ENCODE measurements at regions not wholly inside any gene's neighbourhood (a gene's known extent, or its start where the extent isn't known, plus 50 kb on each side); places are given as distances from the start of the nearest gene placed in this dataset.

DNA sequence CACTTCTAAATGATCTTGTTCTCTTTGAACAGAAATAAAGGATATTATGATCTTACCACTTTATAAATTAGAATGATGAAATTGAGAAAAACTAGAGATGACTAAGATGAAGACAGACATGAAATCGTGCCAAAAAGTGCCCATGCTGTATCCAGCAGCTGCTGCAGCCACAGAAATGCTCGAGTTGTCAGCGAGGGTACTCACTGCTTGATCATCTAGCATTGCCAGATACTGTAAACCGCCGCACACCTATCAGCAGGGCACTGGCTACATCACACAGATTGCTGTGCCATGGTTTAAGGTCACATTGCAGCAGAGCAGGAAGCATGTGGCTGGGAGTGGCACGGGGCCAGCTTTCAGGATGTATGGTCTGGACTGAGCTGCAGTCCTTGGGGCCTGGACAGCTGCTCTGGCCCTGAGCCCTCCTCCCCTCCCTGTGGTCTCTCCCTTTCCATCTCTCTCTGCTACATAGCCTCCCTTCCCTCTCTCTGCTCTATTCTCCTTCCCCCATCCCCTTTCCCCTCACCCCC, 51.0 kb upstream of the SEPTIN5 start:
- ChIA-PET CTCF (no interaction called here), POLR2A (no interaction called here)
- no peak for DNase-seq (ENCODE audit: extremely low spot score)
- no peak for TF ChIP-seq FOXK2 (IDR thresholded peaks at IDR 0.05)
- no peak for TF ChIP-seq FOXM1 (IDR thresholded peaks at IDR 0.05; ENCODE audit: borderline replicate concordance)
- TF ChIP-seq CTBP1 (IDR thresholded peaks at IDR 0.05; ENCODE audit: borderline replicate concordance), result no peak
- TF ChIP-seq, protein P1, sequence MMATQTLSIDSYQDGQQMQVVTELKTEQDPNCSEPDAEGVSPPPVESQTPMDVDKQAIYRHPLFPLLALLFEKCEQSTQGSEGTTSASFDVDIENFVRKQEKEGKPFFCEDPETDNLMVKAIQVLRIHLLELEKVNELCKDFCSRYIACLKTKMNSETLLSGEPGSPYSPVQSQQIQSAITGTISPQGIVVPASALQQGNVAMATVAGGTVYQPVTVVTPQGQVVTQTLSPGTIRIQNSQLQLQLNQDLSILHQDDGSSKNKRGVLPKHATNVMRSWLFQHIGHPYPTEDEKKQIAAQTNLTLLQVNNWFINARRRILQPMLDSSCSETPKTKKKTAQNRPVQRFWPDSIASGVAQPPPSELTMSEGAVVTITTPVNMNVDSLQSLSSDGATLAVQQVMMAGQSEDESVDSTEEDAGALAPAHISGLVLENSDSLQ (IDR thresholded peaks at IDR 0.05), result no peak
- TF ChIP-seq FOXA1 (IDR thresholded peaks at IDR 0.05), result no peak
- TF ChIP-seq TARDBP (IDR thresholded peaks at IDR 0.05), result no peak
- TF ChIP-seq ZNF384 (IDR thresholded peaks at IDR 0.05), result no peak
- TF ChIP-seq ELF4 (IDR thresholded peaks at IDR 0.05), result no peak
- no peak for TF ChIP-seq LEF1 (IDR thresholded peaks at IDR 0.05; ENCODE audit: borderline replicate concordance)
- no peak for TF ChIP-seq L3MBTL2 (conservative IDR thresholded peaks at IDR 0.05)
- no peak for TF ChIP-seq ARNT (IDR thresholded peaks at IDR 0.05)
- TF ChIP-seq BHLHE40 (IDR thresholded peaks at IDR 0.05; ENCODE audit: borderline replicate concordance), result no peak
- no peak for TF ChIP-seq NFRKB (IDR thresholded peaks at IDR 0.05)

DNA sequence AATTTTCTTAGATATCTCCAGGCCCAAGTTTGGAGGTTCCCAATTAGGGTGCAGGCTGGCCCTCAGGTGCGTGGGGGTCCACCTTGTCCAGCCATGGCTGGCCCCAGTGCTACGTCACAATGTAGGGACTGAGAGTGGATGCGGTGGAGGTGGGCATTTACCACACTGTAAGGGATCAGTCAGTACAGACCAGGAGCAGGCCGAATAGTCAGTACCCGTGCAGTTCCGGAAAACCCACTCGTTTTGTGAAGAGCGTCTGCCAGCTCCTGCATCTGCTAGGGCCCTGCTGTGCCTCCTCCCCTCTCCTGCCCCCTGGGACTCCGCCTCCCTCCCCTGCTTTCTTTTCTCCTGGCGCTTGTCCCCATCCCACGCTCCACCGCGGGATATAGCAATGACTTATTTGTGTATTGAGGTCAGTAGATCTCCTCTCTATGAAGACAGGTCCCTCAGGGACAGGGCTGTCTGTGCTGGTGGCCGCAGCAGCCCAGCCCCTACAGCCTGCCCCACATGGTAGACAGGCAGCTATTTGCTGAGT, 50.4 kb upstream of the SEPTIN5 start:
- ChIA-PET POLR2A (no interaction called here), CTCF (no interaction called here)
- DNase-seq (ENCODE audit: extremely low spot score), result no peak
- TF ChIP-seq HDGF (IDR thresholded peaks at IDR 0.05; ENCODE audit: borderline replicate concordance), result no peak
- no peak for TF ChIP-seq ZNF384 (IDR thresholded peaks at IDR 0.05)
- no peak for TF ChIP-seq ELF4 (IDR thresholded peaks at IDR 0.05)
- TF ChIP-seq FOXM1 (IDR thresholded peaks at IDR 0.05; ENCODE audit: borderline replicate concordance), result no peak

DNA sequence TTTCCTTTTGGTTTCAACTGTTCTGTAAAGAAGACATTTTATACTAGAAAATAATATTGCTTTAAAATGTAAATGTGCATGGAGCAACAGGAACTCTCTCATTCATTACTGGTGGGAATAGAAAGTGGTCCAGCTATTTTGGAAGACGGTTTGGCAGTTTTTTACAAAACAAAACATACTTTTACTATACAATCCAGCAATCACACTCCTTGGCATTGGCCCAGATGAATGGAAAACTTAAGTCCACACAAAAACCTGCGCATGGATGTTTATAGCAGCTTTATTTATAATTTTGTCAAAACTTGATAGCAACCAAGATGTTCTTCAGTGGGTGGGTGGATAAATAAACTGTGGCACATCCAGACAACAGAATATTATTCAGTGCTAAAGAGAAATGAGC, 49.9 kb upstream of the SEPTIN5 start:
- ChIA-PET CTCF (no interaction called here), POLR2A (no interaction called here)
- TF ChIP-seq ZNF384 (IDR thresholded peaks at IDR 0.05), result no peak
- no peak for TF ChIP-seq ELF4 (IDR thresholded peaks at IDR 0.05)
- no peak for TF ChIP-seq L3MBTL2 (conservative IDR thresholded peaks at IDR 0.05)
- no peak for TF ChIP-seq NFRKB (IDR thresholded peaks at IDR 0.05)
- TF ChIP-seq BHLHE40 (IDR thresholded peaks at IDR 0.05; ENCODE audit: borderline replicate concordance), result no peak
- TF ChIP-seq ARNT (IDR thresholded peaks at IDR 0.05), result no peak
- no peak for TF ChIP-seq FOXK2 (IDR thresholded peaks at IDR 0.05)
- TF ChIP-seq SUZ12 (IDR thresholded peaks at IDR 0.05), result no peak
- no peak for TF ChIP-seq FOXM1 (IDR thresholded peaks at IDR 0.05; ENCODE audit: borderline replicate concordance)
- TF ChIP-seq FOXA1 (IDR thresholded peaks at IDR 0.05), result no peak
- no peak for DNase-seq (ENCODE audit: extremely low spot score)

Measured in HEK293T (cell line).